NCI-H748 (cell line): ENCODE measurements at regions not wholly inside any gene's neighbourhood (a gene's known extent, or its start where the extent isn't known, plus 50 kb on each side); places are given as distances from the start of the nearest gene placed in this dataset.
"Not testable (repeated sequence)": the region's sequence is repeated elsewhere in the genome, so short reads cannot be mapped to it uniquely, and the experiment has no call there.

Source experiments
- DNase-seq: peaks from one replicate; lab custom pipeline; 2025; ENCODE audit not compliant: unreplicated experiment; lab: John Stamatoyannopoulos, UW

DNA sequence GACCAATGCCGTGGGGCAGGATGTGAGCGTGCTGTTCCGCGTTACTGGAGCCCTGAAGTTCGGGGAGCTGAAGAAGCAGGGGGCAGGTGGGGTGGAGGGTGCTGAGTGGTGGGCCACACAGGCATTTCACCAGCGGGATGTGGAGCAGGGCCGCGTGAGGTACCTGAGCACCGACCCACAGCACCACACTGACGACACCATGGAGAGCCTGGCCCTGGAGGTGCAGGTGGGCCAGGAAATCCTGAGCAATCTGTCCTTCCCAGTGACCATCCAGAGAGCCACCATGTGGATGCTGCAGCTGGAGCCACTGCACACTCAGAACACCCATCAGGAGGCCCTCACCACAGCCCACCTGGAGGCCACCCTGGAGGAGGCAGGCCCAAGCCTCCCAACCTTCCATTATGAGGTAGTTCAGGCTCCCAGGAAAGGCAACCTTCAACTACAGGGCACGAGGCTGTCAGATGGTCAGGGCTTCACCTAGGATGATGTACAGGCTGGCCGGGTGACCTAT is 179.6 kb downstream of the TBC1D2B start:
- DNase-seq: no peak

DNA sequence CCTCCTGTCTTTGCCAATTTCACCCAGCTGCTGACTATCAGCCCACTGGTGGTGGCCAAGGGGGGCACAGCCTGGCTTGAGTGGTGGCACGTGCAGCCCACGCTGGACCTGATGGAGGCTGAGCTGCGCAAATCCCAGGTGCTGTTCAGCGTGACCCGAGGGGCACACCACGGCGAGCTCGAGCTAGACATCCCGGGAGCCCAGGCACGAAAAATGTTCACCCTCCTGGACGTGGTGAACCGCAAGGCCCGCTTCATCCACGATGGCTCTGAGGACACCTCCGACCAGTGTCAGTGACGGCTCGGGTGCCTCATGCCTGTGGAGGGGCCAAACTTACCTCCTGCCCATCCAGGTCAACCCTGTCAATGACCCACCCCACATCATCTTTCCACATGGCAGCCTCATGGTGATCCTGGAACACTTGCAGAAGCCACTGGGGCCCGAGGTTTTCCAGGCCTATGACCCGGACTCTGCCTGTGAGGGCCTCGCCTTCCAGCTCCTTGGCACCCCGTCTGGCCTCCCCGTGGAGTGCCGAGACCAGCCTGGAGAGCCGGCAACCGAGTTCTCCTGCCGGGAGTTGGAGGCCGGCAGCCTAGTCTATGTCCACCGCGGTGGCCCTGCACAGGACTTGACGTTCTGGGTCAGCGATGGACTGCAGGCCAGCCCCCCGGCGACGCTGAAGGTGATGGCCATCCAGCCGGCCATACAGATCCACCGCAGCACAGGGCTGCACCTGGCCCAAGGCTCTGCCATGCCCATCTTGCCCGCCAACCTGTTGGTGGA is 180.2 kb downstream of the TBC1D2B start:
- not testable (repeated sequence) for DNase-seq

DNA sequence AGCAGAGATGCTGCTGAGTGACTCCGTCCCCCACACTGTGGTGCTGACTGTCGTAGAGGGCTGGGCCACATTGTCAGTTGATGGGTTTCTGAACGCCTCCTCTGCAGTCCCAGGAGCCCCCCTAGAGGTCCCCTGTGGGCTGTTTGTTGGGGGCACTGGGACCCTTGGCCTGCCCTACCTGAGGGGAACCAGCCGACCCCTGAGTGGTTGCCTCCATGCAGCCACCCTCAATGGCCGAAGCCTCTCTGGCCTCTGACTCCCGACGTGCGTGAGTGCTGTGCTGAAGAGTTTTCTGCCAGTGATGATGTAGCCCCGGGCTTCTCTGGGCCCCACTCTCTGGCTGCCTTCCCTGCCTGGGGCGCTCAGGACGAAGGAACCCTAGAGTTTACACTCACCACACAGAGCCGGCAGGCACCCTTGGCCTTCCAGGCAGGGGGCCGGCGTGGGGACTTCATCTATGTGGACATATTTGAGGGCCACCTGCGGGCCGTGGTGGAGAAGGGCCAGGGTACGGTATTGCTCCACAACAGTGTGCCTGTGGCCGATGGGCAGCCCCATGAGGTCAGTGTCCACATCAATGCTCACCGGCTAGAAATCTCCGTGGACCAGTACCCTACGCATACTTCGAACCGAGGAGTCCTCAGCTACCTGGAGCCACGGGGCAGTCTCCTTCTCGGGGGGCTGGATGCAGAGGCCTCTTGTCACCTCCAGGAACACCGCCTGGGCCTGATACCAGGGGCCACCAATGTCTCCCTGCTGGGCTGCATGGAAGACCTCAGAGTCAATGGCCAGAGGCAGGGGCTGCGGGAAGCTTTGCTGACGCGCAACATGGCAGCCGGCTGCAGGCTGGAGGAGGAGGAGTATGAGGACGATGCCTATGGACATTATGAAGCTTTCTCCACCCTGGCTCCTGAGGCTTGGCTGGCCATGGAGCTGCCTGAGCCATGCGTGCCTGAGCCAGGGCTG is 181.1 kb downstream of the TBC1D2B start:
- DNase-seq: not testable (repeated sequence)

DNA sequence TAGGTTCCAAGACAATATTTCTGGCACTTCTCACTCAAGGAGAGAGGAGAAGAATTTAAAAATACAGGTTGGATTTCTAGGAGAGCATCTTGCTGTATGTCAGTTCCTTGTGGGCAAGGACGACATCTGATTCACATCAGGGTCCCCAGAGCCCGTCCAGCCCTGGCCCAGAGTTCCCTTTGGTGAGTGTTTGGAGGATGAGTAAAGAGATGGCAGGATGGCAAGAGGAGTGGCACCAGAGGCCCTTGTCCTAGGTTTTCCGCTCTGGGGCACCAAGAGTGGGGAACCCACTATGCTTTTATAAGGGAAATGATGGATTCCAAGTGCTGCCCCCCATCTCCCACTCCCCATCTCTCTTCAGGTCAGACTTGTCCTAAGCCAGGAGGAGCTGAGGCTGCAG is 181.8 kb downstream of the TBC1D2B start:
- DNase-seq: no peak

DNA sequence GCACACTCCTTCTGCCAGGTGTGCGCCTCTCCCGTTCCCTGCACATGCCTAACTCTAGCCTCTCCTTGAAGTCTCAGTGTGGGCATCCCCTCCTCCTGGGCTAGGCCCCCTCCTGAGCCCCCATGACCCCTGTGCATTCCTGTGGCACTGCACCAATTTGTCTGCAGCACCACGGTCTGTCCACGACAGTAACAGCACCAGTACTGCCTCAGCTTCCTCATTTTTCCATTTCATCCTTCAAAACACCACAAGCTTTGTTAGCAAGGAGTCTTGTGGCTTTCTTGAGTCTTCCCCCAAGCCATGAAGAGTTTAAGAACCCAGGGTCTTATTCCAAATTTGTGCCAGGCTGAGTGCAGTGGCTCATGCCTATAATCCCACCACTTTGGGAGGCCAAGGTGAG is 182.4 kb downstream of the TBC1D2B start:
- not testable (repeated sequence) for DNase-seq

DNA sequence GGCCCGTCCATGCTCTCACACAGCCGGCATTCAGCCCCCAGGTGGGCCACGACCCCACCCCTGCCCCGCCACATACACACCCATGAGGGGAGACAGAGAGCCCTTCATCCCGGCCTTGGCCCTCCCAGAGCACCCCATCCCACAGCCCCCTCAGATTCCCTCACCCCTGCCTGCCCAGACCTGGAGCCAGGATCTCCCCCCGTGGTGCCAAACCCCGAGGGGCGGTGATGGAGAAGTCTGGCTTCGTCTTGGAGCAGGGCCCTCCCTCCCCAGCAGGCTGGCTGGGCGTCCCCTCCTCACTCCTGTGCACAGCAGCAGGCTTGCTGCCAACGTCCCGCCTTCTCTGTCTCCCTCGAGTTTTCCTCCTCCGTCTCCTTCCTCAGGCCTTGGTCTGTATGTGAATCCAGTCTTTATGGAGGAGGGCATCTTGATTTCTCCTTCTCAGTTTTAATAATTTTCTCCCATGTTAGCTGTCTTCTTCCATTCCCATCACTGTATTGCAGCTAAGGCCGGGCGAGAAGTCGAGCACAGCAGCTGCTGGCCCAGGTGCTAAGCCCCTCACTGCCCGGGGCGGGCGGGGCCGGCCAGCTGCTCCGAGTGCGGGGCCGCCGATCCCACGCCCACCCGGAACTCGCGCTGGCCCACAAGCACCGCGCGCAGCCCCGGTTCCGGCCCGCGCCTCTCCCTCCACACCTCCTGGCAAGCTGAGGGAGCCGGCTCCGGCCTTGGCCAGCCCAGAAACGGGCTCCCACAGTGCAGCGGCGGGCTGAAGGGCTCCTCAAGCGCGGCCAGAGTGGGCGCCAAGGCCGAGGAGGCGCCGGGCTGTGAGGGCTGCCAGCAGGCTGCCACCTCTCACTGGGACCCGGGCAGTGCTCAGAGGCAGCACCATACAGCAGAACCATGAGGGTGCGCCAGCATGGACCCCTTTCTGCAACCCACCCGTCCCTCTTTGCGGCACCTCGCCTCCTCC is 183.6 kb downstream of the TBC1D2B start:
- DNase-seq: not testable (repeated sequence)

DNA sequence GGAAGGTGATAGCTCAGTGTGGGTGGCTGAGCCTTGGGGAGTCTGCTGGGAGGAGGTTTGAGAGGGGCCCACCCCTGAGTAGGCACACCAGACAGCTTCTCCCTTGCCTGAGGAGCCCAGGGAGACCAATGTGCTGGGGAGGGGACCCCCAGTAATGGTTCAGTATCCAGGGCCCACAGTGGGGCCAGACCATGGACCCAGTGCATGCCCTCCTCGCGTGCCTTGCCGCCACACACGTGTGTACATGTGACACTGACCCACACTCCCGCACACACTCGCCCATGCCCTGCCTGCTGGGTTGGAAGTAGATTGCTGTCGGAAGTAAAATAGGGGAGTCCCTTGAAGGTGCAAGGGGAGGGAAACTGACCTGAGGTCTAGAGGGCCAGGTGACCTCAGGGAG is 184.3 kb downstream of the TBC1D2B start:
- DNase-seq: not testable (repeated sequence)

DNA sequence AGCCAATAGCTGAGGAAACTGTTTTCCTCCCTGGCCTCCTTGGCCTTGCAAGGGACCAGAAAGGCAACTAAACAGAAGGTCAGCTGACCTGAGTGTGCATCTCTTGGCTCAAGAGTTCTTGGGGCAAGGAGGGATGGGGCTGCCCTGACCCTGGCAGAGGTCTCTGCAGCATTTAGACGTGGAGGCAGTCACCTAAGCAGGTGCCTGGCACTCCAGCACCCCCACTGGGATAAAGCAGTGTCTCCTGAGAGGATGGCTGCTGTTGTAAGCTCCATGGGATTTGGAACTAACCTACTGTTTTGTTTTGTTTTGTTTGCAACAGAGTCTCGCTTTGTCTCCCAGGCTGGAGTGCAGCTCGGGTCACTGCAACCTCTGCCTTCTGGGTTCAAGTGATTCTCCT is 185.2 kb downstream of the TBC1D2B start:
- no peak for DNase-seq

DNA sequence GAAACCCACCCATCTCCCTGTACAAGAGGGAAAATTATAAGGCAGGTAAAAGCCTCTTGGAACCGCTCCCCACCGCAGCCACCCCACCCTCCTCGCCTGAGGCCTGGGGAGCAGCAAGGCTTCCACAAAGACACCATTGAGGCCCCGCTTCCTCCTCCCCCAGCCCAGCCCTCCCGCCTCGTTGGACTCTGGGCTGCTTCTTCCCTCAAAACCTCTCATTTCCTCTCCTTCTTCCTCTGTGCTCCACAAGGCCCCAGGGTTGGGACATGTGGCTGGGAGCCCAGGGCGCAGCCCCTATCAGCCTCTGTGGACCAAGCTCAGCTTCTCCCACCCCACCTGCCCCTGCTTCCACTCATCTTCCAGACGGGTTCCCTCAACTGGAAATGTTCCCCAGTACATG is 185.6 kb downstream of the TBC1D2B start:
- not testable (repeated sequence) for DNase-seq

DNA sequence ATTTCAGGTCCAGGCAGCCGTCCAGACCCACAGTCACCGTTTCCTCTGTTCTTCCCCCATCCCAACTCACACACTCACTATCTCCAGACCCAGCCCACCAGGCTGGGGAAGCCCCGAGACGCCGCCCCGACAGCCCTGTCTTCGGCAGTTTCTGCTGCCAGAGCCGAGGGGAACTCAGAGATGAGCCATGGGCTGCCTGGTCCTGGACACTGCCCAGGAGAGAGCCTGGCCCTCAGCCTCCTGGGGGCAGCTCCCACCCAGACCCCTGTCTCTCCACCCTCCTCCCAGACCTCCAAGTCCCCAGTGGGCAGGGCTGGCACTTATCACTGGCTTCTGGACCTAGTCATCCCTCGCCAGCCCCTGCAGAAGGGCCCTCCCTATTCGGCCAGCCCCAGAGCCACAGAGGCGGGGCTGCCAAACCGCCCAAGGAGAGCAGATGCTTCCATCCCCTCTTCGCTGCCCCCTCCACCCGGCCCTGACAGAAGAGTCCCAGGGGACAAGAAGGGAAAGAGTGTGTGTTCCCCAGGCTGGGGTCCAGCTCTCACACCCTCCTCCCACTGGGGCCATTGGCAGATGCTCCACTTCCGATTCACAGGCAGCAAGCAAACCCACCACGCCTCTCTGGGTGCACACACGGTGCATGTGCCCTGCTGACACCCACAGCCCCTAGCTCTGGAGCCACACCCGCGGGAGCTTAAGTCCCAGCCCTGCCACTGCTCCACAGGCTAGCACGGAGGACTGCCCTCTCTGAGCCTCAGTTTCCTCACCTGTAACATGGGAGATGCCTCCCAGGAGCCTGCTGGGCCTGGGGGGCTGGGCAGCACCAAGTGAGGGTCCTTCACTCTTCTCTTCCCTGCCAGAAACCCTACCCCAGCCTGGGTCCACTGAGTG is 186.4 kb downstream of the TBC1D2B start:
- DNase-seq: not testable (repeated sequence)

DNA sequence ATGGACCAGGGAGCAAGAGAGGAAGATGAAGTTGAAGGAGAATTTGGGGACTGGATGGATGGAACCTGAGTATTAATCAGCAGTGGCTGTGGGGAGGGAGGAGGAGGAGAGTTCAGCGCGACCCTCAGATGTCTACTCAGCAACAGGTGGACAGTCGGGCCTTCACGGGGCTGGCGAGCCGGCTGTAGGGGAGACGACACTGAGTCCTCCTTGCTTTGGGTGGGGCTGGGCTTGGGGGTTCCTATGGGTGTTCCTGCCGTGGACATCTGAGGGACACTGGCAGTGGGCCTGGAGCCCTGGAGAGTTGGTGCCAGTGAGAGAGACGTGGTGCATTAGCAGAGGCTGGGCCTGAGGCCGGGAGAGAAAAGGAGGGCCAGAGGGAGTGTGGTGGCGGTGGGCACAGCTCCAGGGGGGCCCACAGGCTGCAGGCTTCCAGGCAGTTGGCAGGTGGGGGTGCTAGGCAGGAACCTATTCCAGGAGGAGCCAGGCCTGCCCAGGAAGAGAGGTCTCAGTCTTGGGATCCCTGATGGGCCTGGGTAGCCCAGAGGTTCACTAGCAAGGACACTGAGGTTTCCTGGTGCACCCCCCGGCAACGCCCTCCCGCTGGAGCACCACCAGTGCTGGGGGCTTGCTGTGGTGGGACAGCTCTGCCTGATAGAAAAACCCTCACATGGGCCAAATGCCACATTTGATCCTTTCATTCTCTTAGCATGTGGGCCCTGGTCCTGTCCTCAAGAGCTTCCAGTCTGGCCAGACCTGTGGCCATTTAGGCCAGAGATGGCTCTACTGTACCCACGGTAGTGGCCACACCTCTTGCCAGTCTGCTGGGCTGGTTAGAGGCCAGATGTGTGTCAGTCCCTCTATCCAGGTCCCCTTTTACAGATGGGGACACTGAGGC is 187.4 kb downstream of the TBC1D2B start:
- not testable (repeated sequence) for DNase-seq

DNA sequence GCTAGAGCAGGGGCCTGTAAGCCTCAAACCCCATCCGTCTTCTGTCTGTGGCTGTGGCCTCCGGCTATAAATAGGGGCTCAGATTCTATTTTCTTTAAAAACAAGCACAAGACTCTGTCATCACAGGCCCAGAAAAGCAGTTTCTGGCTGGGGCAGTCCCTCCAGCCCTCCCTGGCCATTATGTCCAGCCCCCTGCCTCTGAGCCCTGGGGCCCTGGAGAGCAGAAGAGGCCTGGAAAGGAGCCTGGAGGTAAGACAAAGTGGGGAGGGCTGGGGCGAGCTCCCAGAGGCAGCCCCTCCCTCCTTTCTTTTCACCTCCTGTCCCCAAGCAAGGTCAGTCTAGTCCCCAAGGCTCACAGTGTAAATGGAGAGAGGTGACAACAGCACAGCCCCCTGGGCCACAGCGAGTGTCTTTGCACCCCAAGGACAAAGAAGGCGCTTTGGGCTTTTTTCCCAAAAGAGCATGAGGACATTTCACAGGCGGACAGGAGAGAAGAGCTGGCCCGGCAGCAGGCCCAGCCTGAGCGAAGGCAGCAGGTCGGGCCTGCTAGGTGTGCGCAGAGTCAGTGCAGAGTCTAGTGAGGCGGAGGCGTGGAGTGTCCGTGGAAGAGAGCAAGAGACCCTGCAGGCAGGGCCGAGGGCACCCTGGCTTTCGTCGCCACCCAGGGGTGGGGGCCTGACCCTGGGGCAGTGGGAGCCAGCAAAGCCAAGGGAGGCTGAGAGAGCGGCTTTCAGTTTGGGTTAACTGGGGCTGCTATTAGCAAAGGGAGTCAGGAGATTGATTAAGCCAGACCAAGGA is 188.3 kb downstream of the TBC1D2B start:
- no peak for DNase-seq

DNA sequence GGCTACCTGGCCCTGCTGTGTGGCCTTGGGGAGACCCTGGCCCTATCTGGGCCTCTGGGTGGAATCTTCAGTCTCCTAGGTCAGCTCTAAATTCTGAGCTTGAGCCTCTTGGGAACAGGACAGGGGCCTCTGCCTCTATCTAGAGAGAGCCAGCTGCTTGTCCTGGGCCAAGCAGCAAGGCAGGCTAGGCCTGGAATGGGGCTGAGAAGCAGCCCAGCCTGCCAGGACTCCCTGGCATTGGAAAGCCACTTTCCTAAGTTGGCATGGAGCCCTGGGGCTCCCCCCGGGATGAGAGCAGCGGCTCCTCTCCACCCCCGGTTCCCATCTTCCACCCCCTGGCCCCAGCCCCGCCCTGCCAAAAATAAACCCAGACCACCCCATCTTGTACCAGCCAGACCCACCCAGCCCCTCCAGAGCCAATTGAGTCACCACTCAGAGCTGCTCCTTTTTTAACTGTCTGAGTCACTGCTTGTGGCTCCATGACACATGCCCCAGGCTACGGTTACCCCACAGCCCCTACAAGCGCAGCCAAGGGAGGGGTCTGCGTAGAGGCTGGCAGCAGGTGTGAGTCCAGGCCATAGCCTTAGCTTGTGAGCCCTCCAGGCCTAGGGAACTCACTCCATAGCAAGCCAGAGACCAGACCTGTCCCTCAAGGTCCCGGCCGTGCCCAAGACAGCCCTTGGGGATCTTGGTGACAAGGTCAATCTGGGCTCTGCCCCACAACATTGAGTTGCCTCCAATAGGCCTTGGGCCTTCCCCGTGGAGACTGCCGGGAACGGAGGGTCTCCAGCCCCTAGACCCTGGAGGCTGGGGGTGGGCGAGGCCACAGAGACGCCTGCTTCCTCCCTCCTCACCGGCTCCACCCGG is 189.7 kb downstream of the TBC1D2B start:
- not testable (repeated sequence) for DNase-seq

DNA sequence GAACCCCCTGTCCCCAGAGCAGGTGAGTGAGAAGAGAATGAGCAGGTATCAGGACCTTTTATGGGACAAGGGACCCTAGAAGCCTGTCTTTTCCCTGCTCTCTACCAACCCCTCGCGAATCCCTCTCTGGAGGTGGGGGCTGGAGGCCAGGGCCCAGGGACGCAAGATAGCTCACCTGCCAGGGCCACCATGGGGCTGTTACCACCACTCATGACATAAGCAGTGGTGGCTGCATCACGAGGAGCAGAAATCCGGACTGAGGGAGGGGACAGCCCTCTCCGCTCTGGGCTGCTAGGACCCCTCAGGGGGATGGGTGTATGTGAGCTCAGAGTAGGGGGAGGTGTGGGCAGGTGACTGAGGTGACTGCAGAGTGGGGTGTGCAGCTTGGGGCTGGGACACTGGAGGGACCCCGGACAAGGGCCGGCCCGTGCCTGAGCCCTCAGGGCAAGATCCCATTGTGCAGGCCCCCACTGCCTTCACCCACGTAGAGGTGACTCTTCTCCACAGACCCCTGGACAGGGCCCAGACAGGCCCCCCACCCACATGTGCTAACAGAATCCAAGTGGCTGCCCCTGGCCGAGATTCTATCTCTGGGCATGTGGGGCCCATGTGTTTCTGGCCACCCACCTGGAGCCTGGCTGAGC is 190.6 kb downstream of the TBC1D2B start:
- DNase-seq: no peak

DNA sequence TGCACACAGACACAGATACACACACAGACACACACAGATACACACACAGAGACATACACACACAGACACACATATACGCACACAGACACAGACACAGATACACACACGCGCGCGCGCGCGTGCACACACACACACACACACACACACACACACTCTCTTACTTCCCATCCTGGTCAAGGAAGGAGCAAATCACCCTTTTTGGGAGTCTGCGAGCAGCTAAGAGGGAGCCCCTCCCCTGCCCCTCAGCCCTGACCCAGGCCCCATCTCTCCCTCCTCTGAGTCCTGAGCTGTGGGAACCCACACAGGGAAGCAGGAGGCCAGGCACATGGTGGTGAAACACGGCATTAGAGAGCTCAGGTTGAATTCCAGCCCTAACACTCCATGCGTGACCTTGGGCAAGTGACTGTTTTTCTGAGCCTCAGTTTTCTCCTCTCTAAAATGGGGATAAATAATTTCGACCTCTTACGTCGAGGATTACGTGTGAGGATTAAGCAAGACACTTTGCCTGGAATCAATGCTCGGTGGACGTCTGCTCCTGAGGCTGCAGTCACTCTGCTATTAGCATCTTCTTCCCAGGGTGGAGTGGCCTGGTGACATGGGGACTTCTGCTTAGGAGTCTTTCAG is 191.5 kb downstream of the TBC1D2B start:
- DNase-seq: not testable (repeated sequence)

DNA sequence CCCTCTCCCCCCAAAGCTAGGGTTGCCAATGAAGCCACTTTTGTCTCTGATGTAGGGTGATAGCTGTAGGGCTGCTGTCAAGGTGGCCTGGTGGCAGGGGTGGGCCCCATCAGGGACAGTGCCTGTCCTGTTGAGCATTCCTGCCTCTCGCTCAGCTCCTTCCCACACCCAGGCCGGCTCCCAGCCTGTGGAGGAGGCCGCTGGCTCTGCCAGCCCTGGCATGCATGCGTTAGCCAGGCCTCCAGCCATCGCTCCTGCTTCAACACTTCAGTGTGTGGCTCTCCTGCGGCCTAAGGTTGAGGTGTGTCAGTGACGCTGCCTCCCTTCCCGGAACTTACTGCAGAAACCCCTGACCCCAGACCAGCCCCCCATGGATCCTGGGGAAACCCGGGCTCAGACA is 194.5 kb downstream of the TBC1D2B start:
- DNase-seq: not testable (repeated sequence)
